WTC11 (cell line): ENCODE measurements at regions not wholly inside any gene's neighbourhood (a gene's known extent, or its start where the extent isn't known, plus 50 kb on each side); places are given as distances from the start of the nearest gene placed in this dataset.

Source experiments
- ATAC-seq: fragments of 200-7000 bp; cut with Tn5 transposase; 2 replicates; pipeline ENCODE4 v1.10.0; 2021; ENCODE audit warnings: mild to moderate bottlenecking, moderate library complexity
- CTCF ChIA-PET: fragments of 300-600 bp; sonication (Branson Sonifier 250); formaldehyde crosslinking; loops from one replicate; lab custom pipeline; 2021; ENCODE audit warnings: antibody characterized with exemption; lab: Charles Lee
- POLR2A ChIA-PET: fragments of 350-600 bp; sonication (Branson Sonifier 250); formaldehyde crosslinking; loops from one replicate; lab custom pipeline; 2021; ENCODE audit warnings: antibody characterized with exemption; lab: Charles Lee
- DNase-seq: peaks from one replicate; pipeline ENCODE4 v3.0.0; 2021; ENCODE audit warnings: low spot score
- H3K27ac Mint-ChIP-seq: 2 replicates; pipeline ENCODE4 v1.8.0; 2021; ENCODE audit warnings: mixed read lengths
- H3K27me3 Mint-ChIP-seq: 2 replicates; pipeline ENCODE4 v1.8.0; 2021; ENCODE audit warnings: low read depth, mild to moderate bottlenecking, moderate library complexity, mixed read lengths
- H3K36me3 Mint-ChIP-seq: 2 replicates; pipeline ENCODE4 v1.8.0; 2021; ENCODE audit warnings: mixed read lengths
- H3K4me1 Mint-ChIP-seq: 2 replicates; pipeline ENCODE4 v1.8.0; 2022; ENCODE audit warnings: mixed read lengths
- H3K4me3 Mint-ChIP-seq: 2 replicates; pipeline ENCODE4 v1.8.0; 2021; ENCODE audit warnings: mild to moderate bottlenecking, moderate library complexity, mixed read lengths
- H3K9me3 Mint-ChIP-seq: 2 replicates; pipeline ENCODE4 v1.8.0; 2021; ENCODE audit warnings: mixed read lengths
- AR ChIP-seq: fragments of 250-450 bp; sonication (Bioruptor Pico); IDR thresholded peaks from 2 replicates; pipeline ENCODE4 v1.9.0; 2021; ENCODE audit warnings: mild to moderate bottlenecking
- ATF2 ChIP-seq: sonication (generic); formaldehyde crosslinking; IDR thresholded peaks from 2 replicates; pipeline ENCODE4 v1.8.1; 2022; ENCODE audit warnings: low read depth, missing genetic modification reagents, borderline replicate concordance
- CDX4 ChIP-seq: fragments of 250-450 bp; sonication (Bioruptor Pico); IDR thresholded peaks from 2 replicates; pipeline ENCODE4 v1.9.0; 2021; ENCODE audit warnings: moderate library complexity, mild to moderate bottlenecking, inconsistent platforms, borderline replicate concordance
- CREB1 ChIP-seq: sonication (generic); formaldehyde crosslinking; IDR thresholded peaks from 2 replicates; pipeline ENCODE4 v1.8.0; 2023; ENCODE audit warnings: mild to moderate bottlenecking, missing genetic modification reagents
- CTCF ChIP-seq: fragments of 200-600 bp; IDR thresholded peaks from 2 replicates; pipeline ENCODE4 v1.8.0; 2022; ENCODE audit warnings: antibody characterized with exemption
- E2F5 ChIP-seq: sonication (generic); formaldehyde crosslinking; IDR thresholded peaks from 2 replicates; pipeline ENCODE4 v1.8.1; 2022; ENCODE audit warnings: mild to moderate bottlenecking, moderate library complexity, missing genetic modification reagents
- ELF4 ChIP-seq: sonication (generic); formaldehyde crosslinking; IDR thresholded peaks from 2 replicates; pipeline ENCODE4 v1.8.1; 2022; ENCODE audit warnings: low read depth, mild to moderate bottlenecking, moderate library complexity, missing genetic modification reagents
- FOXP1 ChIP-seq: sonication (generic); formaldehyde crosslinking; IDR thresholded peaks from 2 replicates; pipeline ENCODE4 v1.8.0; 2022; ENCODE audit warnings: missing genetic modification reagents, mild to moderate bottlenecking, moderate library complexity, borderline replicate concordance
- GRHL2 ChIP-seq: fragments of 250-450 bp; sonication (Bioruptor Pico); IDR thresholded peaks from 2 replicates; pipeline ENCODE4 v1.8.0; 2022; ENCODE audit warnings: mild to moderate bottlenecking, moderate library complexity; ENCODE audit not compliant: insufficient replicate concordance, severe bottlenecking
- MYBL2 ChIP-seq: sonication (generic); formaldehyde crosslinking; IDR thresholded peaks from 2 replicates; pipeline ENCODE4 v1.8.1; 2023; ENCODE audit warnings: mild to moderate bottlenecking, moderate library complexity, missing genetic modification reagents
- SOX15 ChIP-seq: fragments of 250-450 bp; sonication (Bioruptor Pico); IDR thresholded peaks from 2 replicates; pipeline ENCODE4 v1.9.0; 2021; ENCODE audit warnings: mild to moderate bottlenecking
- TEAD1 ChIP-seq: sonication (generic); formaldehyde crosslinking; IDR thresholded peaks from 2 replicates; pipeline ENCODE4 v1.8.0; 2022; ENCODE audit warnings: mild to moderate bottlenecking, missing genetic modification reagents
- ZNF121 ChIP-seq: sonication (generic); formaldehyde crosslinking; IDR thresholded peaks from 2 replicates; pipeline ENCODE4 v1.8.0; 2023; ENCODE audit warnings: missing genetic modification reagents
- ZNF416 ChIP-seq: fragments of 250-450 bp; sonication (Bioruptor Pico); IDR thresholded peaks from 2 replicates; pipeline ENCODE4 v1.9.0; 2021; ENCODE audit warnings: mild to moderate bottlenecking, inconsistent platforms
- ZNF423 ChIP-seq: fragments of 250-450 bp; sonication (Bioruptor Pico); IDR thresholded peaks from 2 replicates; pipeline ENCODE4 v2.1.2; 2022; ENCODE audit warnings: mild to moderate bottlenecking, moderate library complexity
- TF ChIP-seq, protein P1 (sequence below): sonication (generic); formaldehyde crosslinking; IDR thresholded peaks from 2 replicates; pipeline ENCODE4 v1.8.1; 2023; ENCODE audit warnings: mild to moderate bottlenecking, missing genetic modification reagents, moderate library complexity
- TF ChIP-seq, protein P2 (sequence below): sonication (generic); formaldehyde crosslinking; IDR thresholded peaks from 2 replicates; pipeline ENCODE4 v1.8.1; 2023; ENCODE audit warnings: mild to moderate bottlenecking, missing genetic modification reagents, borderline replicate concordance

GRCh38 chr12:132439333-132439904, 50.5 kb upstream of the FBRSL1 start:
- DNase-seq: no peak
- CTCF ChIA-PET: interaction anchor here (0.9 to 2.9 kb wide), 3 partner anchors 21 to 286 kb away, joined by 3 to 11 read pairs (median 3); no protein-coding TSS in a partner anchor
- no peak overlapping the region for H3K27ac Mint-ChIP-seq
- TF ChIP-seq AR (CRISPR knock-in tag) (no peak), CREB1 (CRISPR knock-in tag) (no peak), ZNF121 (CRISPR knock-in tag) (no peak), E2F5 (CRISPR knock-in tag) (no peak), SOX15 (CRISPR knock-in tag) (no peak), FOXP1 (CRISPR knock-in tag) (no peak), ELF4 (CRISPR knock-in tag) (no peak), ATF2 (CRISPR knock-in tag) (no peak), ZNF423 (CRISPR knock-in tag) (no peak), MYBL2 (CRISPR knock-in tag) (no peak), ZNF416 (CRISPR knock-in tag) (no peak), TEAD1 (CRISPR knock-in tag) (no peak), CDX4 (CRISPR knock-in tag) (no peak), GRHL2 (CRISPR knock-in tag) (no peak), CTCF (no peak)
- TF ChIP-seq, protein P1, sequence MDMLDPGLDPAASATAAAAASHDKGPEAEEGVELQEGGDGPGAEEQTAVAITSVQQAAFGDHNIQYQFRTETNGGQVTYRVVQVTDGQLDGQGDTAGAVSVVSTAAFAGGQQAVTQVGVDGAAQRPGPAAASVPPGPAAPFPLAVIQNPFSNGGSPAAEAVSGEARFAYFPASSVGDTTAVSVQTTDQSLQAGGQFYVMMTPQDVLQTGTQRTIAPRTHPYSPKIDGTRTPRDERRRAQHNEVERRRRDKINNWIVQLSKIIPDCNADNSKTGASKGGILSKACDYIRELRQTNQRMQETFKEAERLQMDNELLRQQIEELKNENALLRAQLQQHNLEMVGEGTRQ (CRISPR knock-in tag): no peak
- TF ChIP-seq, protein P2, sequence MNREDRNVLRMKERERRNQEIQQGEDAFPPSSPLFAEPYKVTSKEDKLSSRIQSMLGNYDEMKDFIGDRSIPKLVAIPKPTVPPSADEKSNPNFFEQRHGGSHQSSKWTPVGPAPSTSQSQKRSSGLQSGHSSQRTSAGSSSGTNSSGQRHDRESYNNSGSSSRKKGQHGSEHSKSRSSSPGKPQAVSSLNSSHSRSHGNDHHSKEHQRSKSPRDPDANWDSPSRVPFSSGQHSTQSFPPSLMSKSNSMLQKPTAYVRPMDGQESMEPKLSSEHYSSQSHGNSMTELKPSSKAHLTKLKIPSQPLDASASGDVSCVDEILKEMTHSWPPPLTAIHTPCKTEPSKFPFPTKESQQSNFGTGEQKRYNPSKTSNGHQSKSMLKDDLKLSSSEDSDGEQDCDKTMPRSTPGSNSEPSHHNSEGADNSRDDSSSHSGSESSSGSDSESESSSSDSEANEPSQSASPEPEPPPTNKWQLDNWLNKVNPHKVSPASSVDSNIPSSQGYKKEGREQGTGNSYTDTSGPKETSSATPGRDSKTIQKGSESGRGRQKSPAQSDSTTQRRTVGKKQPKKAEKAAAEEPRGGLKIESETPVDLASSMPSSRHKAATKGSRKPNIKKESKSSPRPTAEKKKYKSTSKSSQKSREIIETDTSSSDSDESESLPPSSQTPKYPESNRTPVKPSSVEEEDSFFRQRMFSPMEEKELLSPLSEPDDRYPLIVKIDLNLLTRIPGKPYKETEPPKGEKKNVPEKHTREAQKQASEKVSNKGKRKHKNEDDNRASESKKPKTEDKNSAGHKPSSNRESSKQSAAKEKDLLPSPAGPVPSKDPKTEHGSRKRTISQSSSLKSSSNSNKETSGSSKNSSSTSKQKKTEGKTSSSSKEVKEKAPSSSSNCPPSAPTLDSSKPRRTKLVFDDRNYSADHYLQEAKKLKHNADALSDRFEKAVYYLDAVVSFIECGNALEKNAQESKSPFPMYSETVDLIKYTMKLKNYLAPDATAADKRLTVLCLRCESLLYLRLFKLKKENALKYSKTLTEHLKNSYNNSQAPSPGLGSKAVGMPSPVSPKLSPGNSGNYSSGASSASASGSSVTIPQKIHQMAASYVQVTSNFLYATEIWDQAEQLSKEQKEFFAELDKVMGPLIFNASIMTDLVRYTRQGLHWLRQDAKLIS (CRISPR knock-in tag): no peak
- TF ChIP-seq, all 79 proteins: peak for 0
- POLR2A ChIA-PET: interaction anchor here (1.3 kb wide), 1 partner anchor 12 kb away, joined by 4 read pairs; no protein-coding TSS in a partner anchor
- Mint-ChIP-seq H3K9me3 (no peaks in the 10 kb centered on the region), H3K4me3 (no peak overlapping the region), H3K4me1 (peaks cover 16% of the 10 kb centered on the region), H3K27me3 (peaks cover 85% of the 10 kb centered on the region), H3K36me3 (peaks cover 8% of the 10 kb centered on the region; the same call in 1 of the 2 replicates)
- ATAC-seq: no peak
